ENCODE measurements at regions not wholly inside any gene's neighbourhood (a gene's known extent, or its start where the extent isn't known, plus 50 kb on each side); places are given as distances from the start of the nearest gene placed in this dataset.

- Histone ChIP-seq H3K36me3 (ENCODE audit: control insufficient read depth, low read length) (no peaks in the 10 kb centered on the region), H3K4me2 (ENCODE audit: low read length) (no peak overlapping the region), H3K4me3 (ENCODE audit: low read length) (no peak overlapping the region), H3K79me2 (ENCODE audit: control insufficient read depth, low read length) (no peaks in the 10 kb centered on the region), H3K27ac (ENCODE audit: low read depth, low read length) (no peak overlapping the region), H4K20me1 (ENCODE audit: control insufficient read depth, insufficient read depth, low read depth, low read length) (no peaks in the 10 kb centered on the region), H3K9me3 (ENCODE audit: control insufficient read depth, insufficient read depth, low read length) (no peaks in the 10 kb centered on the region), H3K4me1 (ENCODE audit: control insufficient read depth, low read length) (no peaks in the 10 kb centered on the region), H3K9me2 (replicated peaks; ENCODE audit: control insufficient read depth, low read length) (no peaks in the 10 kb centered on the region), H3F3A (ENCODE audit: control insufficient read depth, insufficient read depth) (no peaks in the 10 kb centered on the region), H3K27me3 (ENCODE audit: control insufficient read depth, low read length) (peaks cover 32% of the 10 kb centered on the region)
- TF ChIP-seq CTCF (IDR thresholded peaks at IDR 0.05; ENCODE audit: low read depth, low read length, poor library complexity, severe bottlenecking) (no peak), EZH2phosphoT487 (IDR thresholded peaks at IDR 0.05; ENCODE audit: borderline replicate concordance, low read length) (no peak)
Measured at GRCh38 chr16:73543970-73544599, 496.2 kb upstream of the ZFHX3 start.

- Histone ChIP-seq H3F3A (ENCODE audit: control insufficient read depth, insufficient read depth) (no peaks in the 10 kb centered on the region), H3K4me3 (ENCODE audit: low read length) (no peak overlapping the region), H3K4me2 (ENCODE audit: low read length) (no peak overlapping the region), H3K9me3 (ENCODE audit: control insufficient read depth, insufficient read depth, low read length) (no peaks in the 10 kb centered on the region), H3K79me2 (ENCODE audit: control insufficient read depth, low read length) (no peaks in the 10 kb centered on the region), H3K27me3 (ENCODE audit: control insufficient read depth, low read length) (peaks cover 32% of the 10 kb centered on the region), H4K20me1 (ENCODE audit: control insufficient read depth, insufficient read depth, low read depth, low read length) (no peaks in the 10 kb centered on the region), H3K27ac (ENCODE audit: low read depth, low read length) (no peak overlapping the region), H3K36me3 (ENCODE audit: control insufficient read depth, low read length) (no peaks in the 10 kb centered on the region), H3K9me2 (replicated peaks; ENCODE audit: control insufficient read depth, low read length) (no peaks in the 10 kb centered on the region), H3K4me1 (ENCODE audit: control insufficient read depth, low read length) (no peaks in the 10 kb centered on the region)
- no peak for TF ChIP-seq EZH2phosphoT487 (IDR thresholded peaks at IDR 0.05; ENCODE audit: borderline replicate concordance, low read length)
- TF ChIP-seq CTCF (IDR thresholded peaks at IDR 0.05; ENCODE audit: low read depth, low read length, poor library complexity, severe bottlenecking): no peak
Measured at GRCh38 chr16:73543331-73543969, 495.5 kb upstream of the ZFHX3 start.

- Histone ChIP-seq H3K9me3 (ENCODE audit: control insufficient read depth, insufficient read depth, low read length) (no peaks in the 10 kb centered on the region), H3K4me2 (ENCODE audit: low read length) (no peak overlapping the region), H3K79me2 (ENCODE audit: control insufficient read depth, low read length) (no peaks in the 10 kb centered on the region), H3K4me1 (ENCODE audit: control insufficient read depth, low read length) (no peaks in the 10 kb centered on the region), H3K9me2 (replicated peaks; ENCODE audit: control insufficient read depth, low read length) (no peaks in the 10 kb centered on the region), H4K20me1 (ENCODE audit: control insufficient read depth, insufficient read depth, low read depth, low read length) (no peaks in the 10 kb centered on the region), H3K27ac (ENCODE audit: low read depth, low read length) (no peak overlapping the region), H3F3A (ENCODE audit: control insufficient read depth, insufficient read depth) (no peaks in the 10 kb centered on the region), H3K4me3 (ENCODE audit: low read length) (no peak overlapping the region), H3K27me3 (ENCODE audit: control insufficient read depth, low read length) (peaks cover 30% of the 10 kb centered on the region), H3K36me3 (ENCODE audit: control insufficient read depth, low read length) (no peaks in the 10 kb centered on the region)
- no peak for TF ChIP-seq EZH2phosphoT487 (IDR thresholded peaks at IDR 0.05; ENCODE audit: borderline replicate concordance, low read length)
- TF ChIP-seq CTCF (IDR thresholded peaks at IDR 0.05; ENCODE audit: low read depth, low read length, poor library complexity, severe bottlenecking): no peak
Measured at GRCh38 chr16:73542885-73543284, 495.0 kb upstream of the ZFHX3 start.

All from DOHH2 (cell line).